ENCODE measurements at regions not wholly inside any gene's neighbourhood (a gene's known extent, or its start where the extent isn't known, plus 50 kb on each side); places are given as distances from the start of the nearest gene placed in this dataset.

GRCh38 chr4:82230306-82230705, 143.5 kb downstream of the HNRNPD start:
- peak; percentile 33 to 61 for ATAC-seq
- Histone ChIP-seq H3K36me3 (no peaks in the 10 kb centered on the region), H3K4me1 (no peaks in the 10 kb centered on the region), H3K9me3 (no peaks in the 10 kb centered on the region), H3K27ac (no peak overlapping the region), H3K4me3 (no peak overlapping the region), H3K27me3 (ENCODE audit: low read depth) (no peaks in the 10 kb centered on the region)
- no peak for DNase-seq
- intact Hi-C loops (cut with DNase I), result no loop called here
- no peak for TF ChIP-seq CTCF (IDR thresholded peaks at IDR 0.05)

- intact Hi-C loops (cut with DNase I), result no loop called here
- H3K4me1 ChIP-seq, result no peaks in the 10 kb centered on the region
- DNase-seq (no peak), ATAC-seq (no peak)
- H3K36me3 ChIP-seq, result no peaks in the 10 kb centered on the region
- no peaks in the 10 kb centered on the region for H3K27me3 ChIP-seq (ENCODE audit: low read depth)
- no peaks in the 10 kb centered on the region for H3K9me3 ChIP-seq
- H3K27ac ChIP-seq, result no peak overlapping the region
- H3K4me3 ChIP-seq, result no peak overlapping the region
- no peak for TF ChIP-seq CTCF (IDR thresholded peaks at IDR 0.05)
These were observed 148.8 kb downstream of the HNRNPD start for GRCh38 chr4:82225030-82225429.

GRCh38 chr4:82223715-82224114, 150.1 kb downstream of the HNRNPD start:
- H3K27ac ChIP-seq, result no peak overlapping the region
- H3K4me3 ChIP-seq, result no peak overlapping the region
- DNase-seq (peak; percentile 66), ATAC-seq (peak; percentile 76 to 84)
- no peaks in the 10 kb centered on the region for H3K9me3 ChIP-seq
- no peak for TF ChIP-seq CTCF (IDR thresholded peaks at IDR 0.05)
- no peaks in the 10 kb centered on the region for H3K4me1 ChIP-seq
- no peaks in the 10 kb centered on the region for H3K27me3 ChIP-seq (ENCODE audit: low read depth)
- H3K36me3 ChIP-seq, result no peaks in the 10 kb centered on the region
- intact Hi-C loops (cut with DNase I), result no loop called here

GRCh38 chr4:82219346-82219745, 154.4 kb downstream of the HNRNPD start:
- Histone ChIP-seq H3K36me3 (no peaks in the 10 kb centered on the region), H3K27me3 (ENCODE audit: low read depth) (no peaks in the 10 kb centered on the region), H3K4me1 (no peaks in the 10 kb centered on the region), H3K9me3 (no peaks in the 10 kb centered on the region), H3K27ac (no peak overlapping the region), H3K4me3 (no peak overlapping the region)
- intact Hi-C loops (cut with DNase I), result no loop called here
- no peak for DNase-seq
- no peak for ATAC-seq
- no peak for TF ChIP-seq CTCF (IDR thresholded peaks at IDR 0.05)

- H3K9me3 ChIP-seq, result no peaks in the 10 kb centered on the region
- H3K4me3 ChIP-seq, result no peak overlapping the region
- DNase-seq (no peak), ATAC-seq (no peak)
- H3K36me3 ChIP-seq, result no peaks in the 10 kb centered on the region
- no peak for TF ChIP-seq CTCF (IDR thresholded peaks at IDR 0.05)
- no peak overlapping the region for H3K27ac ChIP-seq
- intact Hi-C loops (cut with DNase I), result no loop called here
- H3K27me3 ChIP-seq (ENCODE audit: low read depth), result no peaks in the 10 kb centered on the region
- no peaks in the 10 kb centered on the region for H3K4me1 ChIP-seq
These were observed 155.6 kb downstream of the HNRNPD start for GRCh38 chr4:82217986-82218715.
